NOMO-1 (cell line): ENCODE measurements at regions not wholly inside any gene's neighbourhood (a gene's known extent, or its start where the extent isn't known, plus 50 kb on each side); places are given as distances from the start of the nearest gene placed in this dataset.
"Not testable (repeated sequence)": the region's sequence is repeated elsewhere in the genome, so short reads cannot be mapped to it uniquely, and the experiment has no call there.

Source experiments
- DNase-seq, 2 experiments: peaks; one replicate each; lab custom pipeline; 2025; ENCODE audit not compliant: unreplicated experiment in 2 of 2; lab: John Stamatoyannopoulos, UW

DNA sequence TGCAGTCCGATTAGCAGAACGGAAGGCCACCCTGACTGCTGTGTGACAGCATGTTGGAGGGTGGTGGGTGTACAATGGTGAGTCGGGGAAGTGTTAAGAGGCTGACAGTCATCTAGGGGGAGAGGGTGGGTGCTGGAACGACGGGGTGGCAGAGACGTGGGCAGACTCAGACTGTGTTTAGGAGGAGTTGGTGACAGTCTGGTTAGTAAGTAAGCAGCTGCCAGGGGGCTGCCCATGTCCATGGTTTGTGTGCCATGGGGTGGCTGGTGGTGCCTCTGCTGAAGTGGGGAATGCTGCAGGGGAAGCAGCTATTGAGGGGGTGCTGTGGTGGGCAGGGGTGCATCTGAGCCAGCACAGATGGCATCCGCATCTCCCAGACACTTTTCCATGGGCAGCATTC lies 51.3 kb upstream of the BOD1 start:
- no peak for DNase-seq

DNA sequence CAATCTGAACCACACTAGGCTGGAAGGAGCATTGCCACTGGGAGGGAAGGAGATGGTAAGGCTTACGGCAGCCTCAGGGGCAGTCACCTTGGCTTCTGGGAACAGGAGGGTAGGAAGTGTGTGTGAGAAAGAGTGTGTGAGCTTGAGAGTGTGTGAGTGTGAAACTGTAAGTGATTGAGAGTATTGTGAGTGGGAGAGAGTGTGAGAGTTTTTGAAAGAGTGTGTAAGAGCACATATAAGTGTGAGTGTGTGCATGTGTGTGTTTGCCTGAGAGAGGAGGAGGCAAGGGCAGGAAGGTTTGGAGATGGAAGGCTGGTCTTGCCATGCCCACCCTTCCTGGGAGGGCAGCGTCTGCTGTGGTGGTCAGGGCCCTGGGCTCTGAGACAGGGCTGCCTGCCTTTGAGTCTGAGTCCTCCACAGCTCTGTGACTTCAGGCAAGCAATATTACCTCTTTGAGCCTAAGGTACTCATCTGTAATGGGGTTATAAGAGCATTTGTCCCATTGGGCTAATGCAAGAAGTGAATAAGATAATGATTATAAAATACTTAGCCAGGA lies 51.9 kb upstream of the BOD1 start:
- no peak for DNase-seq

DNA sequence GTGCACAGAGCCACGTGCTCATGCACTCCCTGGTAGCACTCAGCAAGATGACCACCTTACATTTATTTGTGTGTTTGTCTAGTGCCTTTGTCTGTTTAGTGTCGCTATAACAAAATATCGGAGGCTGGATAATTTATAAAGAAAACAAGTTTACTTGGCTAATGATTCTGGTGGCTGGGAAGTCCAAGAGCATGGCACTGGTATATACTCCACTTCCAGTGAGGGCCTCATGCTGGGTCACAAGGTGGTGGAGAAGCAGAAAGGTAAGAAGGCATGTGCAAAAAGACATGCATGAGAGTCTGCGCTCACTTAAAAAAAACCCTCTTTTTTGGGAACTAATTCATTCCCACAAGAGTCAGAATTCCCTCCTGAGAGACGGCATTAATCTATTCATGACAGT lies 52.5 kb upstream of the BOD1 start:
- DNase-seq: no peak

DNA sequence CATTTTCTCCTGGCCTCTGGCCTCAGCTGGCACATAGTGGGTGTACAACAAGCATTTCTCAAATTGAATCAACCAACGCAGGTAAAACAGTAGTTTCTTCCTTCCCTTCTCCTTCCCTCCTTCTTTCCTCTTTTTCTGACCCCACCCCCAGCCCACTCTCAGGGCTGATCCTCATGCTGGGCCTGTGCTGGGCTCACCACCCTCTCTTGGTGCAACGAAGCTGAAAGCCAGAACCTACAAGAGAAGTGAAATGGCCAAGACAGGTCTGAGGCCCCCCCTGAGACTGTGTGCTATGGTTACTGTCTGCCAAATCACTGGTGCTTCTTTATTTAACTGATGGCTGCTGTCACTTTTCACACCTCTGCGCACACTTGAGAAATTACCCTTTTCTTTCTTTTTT lies 53.0 kb upstream of the BOD1 start:
- no peak for DNase-seq

DNA sequence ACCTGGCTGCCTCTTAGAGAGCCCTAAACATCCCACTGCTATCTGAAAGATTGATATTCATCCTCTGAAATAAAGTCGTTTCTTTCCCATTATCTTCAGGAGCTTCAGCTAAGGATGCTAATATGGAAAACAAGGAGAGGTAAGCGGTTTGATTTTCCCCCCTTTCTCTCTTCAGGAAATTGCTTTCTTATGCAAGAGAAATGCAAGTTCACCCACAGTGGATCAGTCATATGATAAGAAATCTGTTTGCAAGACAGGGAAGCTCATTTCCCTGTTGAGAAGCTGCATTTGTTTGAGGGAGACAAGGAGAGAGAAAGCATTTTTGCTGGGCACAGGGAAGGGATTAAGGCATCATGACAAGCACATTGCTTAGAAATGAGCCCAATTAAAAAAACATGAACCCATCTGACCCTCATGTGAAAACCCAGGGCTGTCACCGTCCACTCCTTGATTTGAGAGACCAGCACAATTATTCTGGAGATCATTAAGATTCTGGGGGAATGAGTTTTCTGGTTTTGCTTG lies 53.7 kb upstream of the BOD1 start:
- DNase-seq: no peak

DNA sequence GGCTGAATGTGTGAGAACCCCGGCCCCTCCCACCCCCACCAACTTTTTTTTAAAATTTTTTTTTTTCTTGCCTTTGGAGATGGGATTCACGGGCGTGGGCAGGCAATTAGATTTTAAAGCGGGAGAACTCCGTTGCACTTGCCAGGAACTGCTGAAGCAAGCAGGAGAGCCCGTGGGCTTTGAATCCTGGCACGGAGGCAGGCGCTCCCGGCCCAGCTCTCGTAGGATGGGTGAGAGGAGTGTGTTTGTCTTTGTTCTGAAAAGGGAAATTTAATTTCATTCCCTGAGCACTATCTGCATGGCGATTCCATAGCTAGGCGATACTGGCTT lies 54.3 kb upstream of the BOD1 start:
- DNase-seq: no peak

DNA sequence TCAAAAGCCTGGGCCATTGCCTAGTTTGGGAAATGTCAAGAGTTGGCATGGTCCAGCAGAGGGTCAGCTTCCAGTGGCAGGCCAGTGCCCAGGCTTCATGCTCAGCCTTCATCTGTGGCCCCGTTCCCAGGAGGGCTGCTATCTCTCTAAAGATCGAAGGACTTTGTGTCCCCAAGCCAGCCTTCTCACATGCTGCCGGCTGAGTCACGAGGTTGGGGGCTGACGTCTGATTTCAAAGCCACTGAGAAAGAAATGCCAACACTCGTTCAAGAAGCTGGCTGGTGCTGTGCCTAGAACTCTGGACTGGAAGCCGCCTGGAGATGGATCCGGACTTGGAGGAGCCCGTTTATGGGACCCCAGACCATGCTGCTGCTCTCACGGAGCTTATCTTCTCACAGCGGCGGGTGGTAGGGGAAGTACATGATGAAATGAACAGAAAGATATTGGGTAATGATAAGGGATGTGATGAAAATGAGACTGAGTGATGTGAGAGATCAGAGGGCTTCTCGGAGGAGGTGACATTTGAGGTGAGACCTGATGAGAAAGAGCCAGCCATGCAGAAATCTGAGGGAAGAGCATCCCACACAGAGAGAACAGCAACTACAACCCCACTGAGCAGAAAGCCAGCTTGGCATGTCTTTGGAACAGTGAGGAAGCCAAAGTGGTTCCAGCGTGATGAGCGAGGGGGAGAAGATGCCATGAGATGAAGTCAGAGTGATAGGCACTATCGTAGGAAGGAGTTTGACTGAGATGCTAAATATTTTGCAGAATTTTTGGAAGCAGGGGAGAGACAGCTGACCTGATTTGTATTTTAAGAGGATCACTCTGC lies 54.9 kb upstream of the BOD1 start:
- no peak for DNase-seq

DNA sequence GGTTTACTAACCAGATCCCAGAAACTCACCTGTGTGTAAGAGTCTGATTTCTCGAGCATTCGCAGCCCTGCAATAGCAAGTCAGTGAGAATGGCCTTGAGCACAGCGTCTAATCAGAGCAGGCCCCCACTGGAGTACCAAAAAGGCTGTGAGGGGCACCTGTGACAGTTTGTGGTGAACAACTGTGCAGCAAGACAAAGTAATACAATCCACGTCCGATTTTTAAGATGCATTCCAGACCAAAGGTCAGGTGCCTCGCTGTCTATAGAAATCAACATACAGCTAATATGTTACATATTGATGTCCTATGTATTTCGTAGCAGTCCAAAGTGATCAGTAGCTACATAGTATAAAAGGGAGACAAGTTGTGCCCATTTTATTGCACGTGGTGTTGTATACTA lies 55.7 kb upstream of the BOD1 start:
- no peak for DNase-seq

DNA sequence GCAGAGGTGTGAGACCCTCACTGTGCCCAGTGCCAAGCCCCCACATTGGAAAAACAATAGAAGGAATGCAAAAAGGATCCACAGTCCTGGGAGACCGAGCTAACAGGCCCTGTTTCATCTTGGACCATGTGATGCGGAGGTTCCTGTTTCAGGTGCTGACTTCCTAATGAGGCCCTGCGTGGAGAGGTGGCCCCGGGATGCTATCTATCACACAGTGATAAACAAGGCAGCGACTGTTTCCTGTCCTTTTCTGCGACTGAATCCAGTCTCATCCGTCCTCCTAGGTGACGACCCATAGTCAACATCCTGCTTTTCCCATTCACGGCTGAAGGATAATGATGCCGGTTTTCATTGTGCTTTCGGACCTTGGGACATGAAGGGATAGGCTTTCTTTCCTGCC lies 56.4 kb upstream of the BOD1 start:
- no peak for DNase-seq

DNA sequence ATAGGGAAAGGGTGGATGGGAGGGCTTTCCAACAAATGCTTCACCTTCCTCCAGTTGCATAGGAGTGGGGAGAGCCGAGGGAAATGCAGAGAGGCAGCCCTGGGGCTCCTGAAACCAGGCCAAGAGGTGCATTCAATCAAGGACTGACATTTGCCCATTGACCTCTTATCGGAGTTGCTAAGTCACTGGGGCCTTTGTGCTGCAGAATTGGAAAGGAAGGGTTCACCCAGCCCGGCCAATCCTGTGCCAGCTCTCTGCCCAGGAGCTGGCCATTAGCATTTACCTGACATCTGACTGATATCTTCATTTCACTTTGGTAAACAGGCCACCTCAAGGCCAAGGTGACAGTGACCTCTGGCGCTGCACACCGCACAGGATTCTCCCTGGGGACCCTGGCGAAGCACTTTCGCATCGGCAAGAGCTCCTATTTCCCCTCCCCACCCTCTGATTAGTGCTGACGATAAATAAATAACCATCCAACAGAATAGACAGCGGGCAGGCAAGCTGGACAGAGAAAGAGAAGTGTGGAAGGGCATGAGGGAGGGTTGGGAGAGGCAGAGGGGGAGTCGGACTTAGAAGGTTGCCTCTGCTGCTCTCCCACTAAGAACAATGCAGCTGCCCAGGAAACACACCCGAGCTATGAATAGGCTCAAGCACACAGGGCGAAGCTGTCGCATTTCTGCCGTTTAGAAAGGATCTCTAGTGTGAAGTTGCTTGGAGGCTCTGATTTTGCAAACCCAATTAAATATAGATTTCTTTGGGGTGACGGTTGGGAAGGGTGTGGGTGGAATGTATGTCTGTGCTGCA lies 57.0 kb upstream of the BOD1 start:
- DNase-seq: no peak

DNA sequence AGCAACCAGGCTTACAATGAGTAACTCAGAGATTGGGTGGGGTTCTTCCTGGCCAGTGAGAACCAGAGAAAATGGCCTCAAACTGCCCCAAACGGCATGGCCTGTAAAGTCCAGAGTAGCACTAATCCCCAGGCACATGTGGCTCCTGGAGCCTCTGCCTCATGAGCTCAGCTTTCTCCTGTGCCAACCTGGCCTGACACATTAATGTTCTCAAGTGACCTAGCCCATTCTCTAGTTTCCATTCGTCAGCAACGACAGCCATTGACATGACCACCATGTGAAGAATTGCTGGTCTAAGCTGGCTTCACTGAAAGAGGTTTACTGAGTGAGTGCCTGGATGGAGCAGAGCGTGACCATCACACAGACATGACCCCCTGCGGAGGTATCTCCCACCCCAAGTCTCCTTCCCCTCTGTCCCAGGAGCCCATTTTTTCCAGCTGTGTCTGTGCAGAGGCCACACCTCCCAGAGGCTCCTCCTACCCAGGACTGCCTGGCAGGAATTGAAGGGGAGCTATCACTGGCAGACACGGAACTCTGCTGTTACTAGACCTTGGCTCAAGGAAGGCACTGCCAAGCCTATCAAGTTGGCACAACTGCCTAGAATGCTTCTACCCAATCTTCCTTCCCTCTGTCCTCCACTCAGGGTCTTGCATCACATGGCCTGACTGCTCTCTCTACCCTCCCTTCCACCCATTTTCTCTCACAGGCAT lies 59.0 kb upstream of the BOD1 start:
- no peak for DNase-seq

DNA sequence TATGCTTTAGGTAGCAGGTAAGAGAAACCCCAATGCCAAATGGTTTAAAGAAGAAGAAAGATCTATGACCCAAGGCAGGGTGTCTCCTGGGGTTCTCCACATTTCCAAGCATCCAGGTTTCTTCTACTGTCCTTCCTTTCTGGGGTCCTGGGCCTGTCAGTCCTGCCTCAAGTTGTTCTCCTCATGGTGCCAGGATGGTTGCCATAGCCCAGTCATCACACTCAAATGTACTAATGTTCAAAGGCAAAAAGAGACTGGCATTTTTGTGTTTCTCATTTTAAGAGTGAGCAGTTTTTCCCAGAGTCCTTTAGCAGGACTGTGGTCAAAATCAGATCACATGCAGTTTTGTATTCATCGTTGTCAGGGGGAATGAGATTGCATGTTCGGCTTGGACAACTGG lies 59.9 kb upstream of the BOD1 start:
- DNase-seq: no peak

DNA sequence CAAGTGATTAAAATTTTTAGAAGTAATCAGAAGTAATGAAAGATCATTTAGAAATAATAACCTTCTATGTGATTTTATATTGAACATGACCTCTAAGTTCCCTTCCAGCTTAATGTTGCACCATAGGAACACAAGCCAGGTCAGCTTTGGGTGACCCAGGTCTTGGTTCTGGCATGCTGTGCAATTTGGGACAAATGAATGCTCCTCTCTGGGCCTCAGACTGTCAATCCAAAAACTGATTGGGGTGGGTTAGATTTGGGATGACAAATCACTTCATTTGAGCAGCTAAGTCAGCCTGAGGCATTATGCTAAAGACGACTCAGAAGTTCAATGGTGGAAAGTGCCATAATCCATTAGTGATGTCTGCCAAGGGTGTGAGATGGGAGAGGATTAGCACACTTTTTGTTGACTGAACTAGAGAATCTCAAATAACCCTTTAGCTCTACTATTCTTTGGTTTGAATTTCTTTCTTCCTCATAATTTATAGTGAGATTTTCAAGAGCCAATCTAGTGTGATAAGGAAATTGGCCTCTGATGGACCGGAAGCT lies 60.7 kb upstream of the BOD1 start:
- no peak for DNase-seq

DNA sequence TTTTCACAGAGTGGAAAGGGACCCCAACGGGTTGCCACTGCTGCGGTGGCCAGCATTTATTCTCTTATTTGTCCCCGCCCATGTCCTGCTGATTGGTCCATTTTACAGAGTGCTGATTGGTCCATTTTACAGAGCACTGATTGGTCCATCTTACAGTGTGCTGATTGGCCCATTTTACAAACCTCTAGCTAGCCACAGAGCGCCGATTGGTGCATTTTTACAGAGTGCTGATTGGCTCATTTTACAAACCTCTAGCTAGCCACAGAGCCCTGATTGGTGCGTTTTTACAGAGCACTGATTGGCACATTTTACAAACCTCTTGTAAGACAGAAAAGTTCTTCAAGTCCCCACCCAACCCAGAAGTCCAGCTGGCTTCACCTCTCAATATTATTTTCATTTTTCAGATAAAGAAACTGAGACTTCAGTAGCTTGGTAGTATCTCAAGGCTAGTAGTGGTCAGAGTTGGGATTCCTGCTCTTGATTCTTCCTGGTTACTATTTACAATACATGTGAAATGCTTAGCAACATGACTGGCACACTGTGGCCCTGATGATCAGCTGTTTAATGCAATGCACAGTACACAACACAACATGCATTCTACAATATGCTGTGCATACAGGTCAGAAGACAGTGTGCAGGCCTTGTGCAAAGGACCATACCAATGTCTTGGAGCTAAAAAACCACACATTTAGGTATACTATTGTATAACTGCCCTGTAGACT lies 63.6 kb upstream of the BOD1 start:
- no peak for DNase-seq

DNA sequence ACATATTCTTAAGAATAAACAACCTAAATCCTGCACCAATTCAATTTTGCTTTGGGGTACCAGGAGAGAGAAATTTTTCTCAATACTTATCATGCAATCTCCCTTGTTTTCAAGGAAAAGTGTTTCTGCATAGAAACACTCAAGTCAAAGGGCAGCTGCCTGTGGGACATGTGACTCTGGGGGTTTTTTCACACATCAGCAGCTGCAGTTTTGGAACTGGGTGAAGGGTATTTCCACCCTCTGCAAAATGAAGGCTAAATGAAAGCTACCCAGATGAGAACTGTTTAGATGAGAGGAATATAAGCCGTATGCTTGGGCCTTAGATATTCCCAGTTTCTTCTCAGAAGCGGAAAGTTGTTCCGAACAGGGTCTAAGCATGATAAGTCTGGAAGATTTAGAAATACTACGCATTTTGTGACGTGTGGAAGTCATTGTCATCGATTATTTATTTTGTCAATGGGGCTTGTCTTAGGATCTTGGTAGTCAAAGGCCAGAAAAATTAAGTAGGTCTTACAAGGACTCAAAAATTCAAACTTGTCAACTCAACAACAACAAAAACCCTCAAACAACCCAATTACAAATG lies 64.3 kb upstream of the BOD1 start:
- DNase-seq: no peak

DNA sequence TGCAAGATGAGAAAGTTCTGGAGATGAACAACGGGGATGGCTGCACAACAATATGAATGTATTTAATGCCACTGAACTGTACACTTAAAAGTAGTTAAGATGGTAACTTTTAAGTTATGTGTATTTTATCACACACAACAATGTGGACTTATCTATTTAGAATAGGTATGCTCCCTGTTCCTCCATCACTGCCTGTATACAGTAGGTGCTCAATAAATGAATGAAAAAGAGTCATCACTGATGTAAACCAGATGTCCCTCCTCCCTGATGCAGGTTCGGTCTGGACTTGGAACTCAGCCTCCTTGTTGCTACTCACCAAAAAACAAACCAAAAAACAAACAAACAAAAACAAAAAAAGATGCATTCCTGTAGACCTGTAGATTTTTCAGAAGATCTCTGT lies 65.9 kb upstream of the BOD1 start:
- no peak for DNase-seq

DNA sequence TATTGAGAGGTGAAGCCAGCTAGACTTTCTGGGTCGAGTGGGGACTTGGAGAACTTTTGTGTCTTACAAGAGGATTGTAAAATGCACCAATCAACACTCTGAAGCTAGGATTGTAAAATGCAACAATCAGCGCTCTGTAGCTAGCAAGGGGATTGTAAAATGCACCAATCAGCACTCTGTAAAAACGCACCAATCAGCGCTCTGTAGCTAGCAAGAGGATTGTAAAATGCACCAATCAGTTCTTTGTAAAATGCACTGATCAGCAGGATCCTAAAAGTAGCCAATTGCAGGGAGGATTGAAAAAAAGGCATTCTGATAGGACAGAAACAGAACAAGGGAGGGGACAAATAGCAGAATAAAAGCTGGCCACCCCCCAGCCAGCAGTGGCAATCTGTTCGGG lies 68.1 kb upstream of the BOD1 start:
- not testable (repeated sequence) for DNase-seq

DNA sequence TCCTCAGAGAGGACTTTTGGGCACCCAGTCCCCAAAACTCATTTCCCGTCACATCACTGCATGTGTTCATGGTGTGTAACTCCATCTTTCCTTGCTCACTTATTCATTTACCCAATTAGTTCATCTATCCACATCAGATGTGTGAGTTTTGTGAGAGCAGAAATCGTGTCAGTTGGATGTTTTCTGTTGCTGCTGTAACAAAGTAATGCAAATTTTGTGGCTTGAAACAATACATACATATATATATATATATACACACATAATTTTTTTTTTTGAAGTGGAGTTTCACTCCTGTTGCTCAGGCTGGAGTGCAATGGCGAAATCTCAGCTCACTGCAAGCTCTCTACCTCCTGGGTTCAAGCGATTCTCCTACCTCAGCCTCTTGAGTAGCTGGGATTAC lies 70.5 kb upstream of the BOD1 start:
- no peak for DNase-seq

DNA sequence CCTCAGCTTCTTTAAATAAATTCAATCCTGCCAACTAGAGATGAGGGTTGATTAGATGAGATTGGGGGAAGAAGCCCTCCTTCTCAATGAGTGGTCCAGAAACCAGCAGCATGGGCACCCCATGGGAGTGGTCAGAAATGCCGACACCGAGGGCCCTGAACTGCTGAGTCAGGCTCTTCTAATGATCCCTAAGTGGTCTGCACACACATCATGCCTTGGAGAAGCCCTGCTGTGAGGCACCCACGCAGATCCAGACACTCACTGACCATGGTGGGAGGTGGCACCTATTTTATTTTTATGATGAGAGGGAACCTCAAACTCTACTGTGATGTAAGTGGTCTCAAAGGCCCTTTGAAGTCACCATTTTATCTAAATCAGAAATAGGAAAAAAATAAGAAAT lies 72.3 kb upstream of the BOD1 start:
- DNase-seq: no peak

DNA sequence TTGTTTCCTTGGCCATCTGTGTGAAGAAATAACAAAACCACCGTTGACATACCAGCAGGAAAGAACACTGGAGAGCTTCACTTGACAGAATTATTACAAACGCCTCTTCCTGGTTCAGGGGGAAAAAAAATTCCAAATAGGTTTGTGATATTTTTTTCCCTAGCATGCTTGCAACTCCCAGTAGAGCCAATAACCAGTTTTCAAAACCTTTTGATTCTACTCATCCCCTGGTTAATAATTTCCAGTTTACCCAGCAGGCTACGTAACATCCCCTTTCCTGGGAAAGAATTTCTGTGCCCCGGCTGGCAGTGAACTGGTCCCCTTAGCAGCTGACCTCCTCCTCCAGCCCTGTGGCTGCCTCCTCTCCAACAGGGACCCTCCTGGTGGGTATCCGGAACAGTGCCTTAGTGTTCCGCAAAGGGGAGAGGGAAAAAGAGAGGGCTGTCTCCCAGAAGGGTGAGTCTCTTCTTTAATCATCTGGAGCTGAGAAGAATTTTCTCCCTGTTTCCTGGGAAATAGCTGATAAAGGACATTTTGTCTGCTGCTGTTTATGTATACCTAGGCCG lies 72.8 kb upstream of the BOD1 start:
- DNase-seq: no peak
